ENCODE measurements at regions not wholly inside any gene's neighbourhood (a gene's known extent, or its start where the extent isn't known, plus 50 kb on each side); places are given as distances from the start of the nearest gene placed in this dataset.

DNA sequence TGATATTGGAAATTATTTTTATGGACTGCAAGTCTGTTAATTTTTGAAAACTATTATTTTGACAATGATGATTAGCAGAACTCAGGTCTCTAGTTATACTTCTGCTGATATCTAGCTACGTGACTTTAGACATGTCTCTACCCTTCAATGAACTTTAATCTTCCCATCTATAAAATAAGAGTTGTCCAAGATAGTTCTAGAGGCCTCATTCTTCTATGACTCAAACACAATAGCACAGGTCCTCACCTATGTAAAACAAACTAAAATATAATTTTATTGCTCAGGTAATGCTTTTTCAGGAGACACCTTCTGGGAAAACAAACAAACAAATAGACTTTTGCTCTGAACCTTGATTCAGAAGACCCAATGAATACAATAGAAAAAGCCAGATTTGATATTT lies 544.4 kb upstream of the SETBP1 start:
- H3K36me3 ChIP-seq (ENCODE audit: insufficient read depth, low read length), result no peaks in the 10 kb centered on the region
- no peak for DNase-seq (ENCODE audit: low read depth)
- no peak overlapping the region for H3K4me3 Mint-ChIP-seq (ENCODE audit: unreplicated experiment)

DNA sequence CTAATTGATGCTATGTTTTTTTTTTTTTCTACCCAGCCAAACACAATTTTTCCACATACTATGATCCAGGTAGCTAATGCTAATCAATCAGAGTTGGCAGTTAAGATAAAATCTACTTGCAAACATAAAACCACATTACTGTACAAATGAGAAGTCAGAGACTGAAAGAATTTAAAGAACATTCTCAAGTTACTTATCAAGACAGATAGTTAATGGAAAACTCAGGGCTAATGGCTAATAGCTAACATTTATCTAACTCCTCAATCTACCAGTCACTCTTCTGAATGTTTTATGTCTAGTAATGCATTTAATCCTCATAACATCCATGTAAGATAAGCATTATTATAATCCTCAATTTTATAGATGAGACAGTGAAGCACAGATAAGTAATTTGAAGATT lies 537.6 kb upstream of the SETBP1 start:
- Histone ChIP-seq H3K36me3 (ENCODE audit: insufficient read depth, low read length) (no peaks in the 10 kb centered on the region), H3K9ac (ENCODE audit: low read length) (no peak overlapping the region), H3K9me3 (ENCODE audit: insufficient read depth, low read depth, low read length) (no peaks in the 10 kb centered on the region), H3K4me3 (ENCODE audit: insufficient read depth, low read depth, low read length) (no peak overlapping the region), H3K4me2 (ENCODE audit: low read length) (no peak overlapping the region), H3K4me1 (ENCODE audit: insufficient read depth, low read length) (no peaks in the 10 kb centered on the region), H3K27ac (ENCODE audit: low read depth, low read length) (no peak overlapping the region), H3K79me2 (ENCODE audit: insufficient read depth, low read length) (no peaks in the 10 kb centered on the region), H4K20me1 (ENCODE audit: insufficient read depth, low read length) (no peaks in the 10 kb centered on the region), H3K27me3 (ENCODE audit: insufficient read depth, low read length) (no peaks in the 10 kb centered on the region), H2AFZ (ENCODE audit: low read depth, low read length) (no peak overlapping the region)
- Mint-ChIP-seq H3K27me3 (ENCODE audit: low read depth, unreplicated experiment) (no peaks in the 10 kb centered on the region), H3K4me1 (ENCODE audit: low read depth, unreplicated experiment) (peaks cover 3% of the 10 kb centered on the region), H3K9me3 (ENCODE audit: unreplicated experiment) (no peaks in the 10 kb centered on the region), H3K27ac (ENCODE audit: unreplicated experiment) (no peak overlapping the region), H3K4me3 (ENCODE audit: unreplicated experiment) (no peak overlapping the region), H3K36me3 (ENCODE audit: low read depth, unreplicated experiment) (no peaks in the 10 kb centered on the region)
- FAIRE-seq (no peak), DNase-seq (ENCODE audit: low read depth) (peak; percentile 69)
- TF ChIP-seq EZH2 (IDR thresholded peaks at IDR 0.05; ENCODE audit: insufficient read depth, low read length), result no peak

More for the DNA sequence above, 544.4 kb upstream of the SETBP1 start:
- no peaks in the 10 kb centered on the region for H3K9me3 ChIP-seq (ENCODE audit: insufficient read depth, low read depth, low read length)
- no peak overlapping the region for H3K27ac ChIP-seq (ENCODE audit: low read depth, low read length)
- no peaks in the 10 kb centered on the region for H3K27me3 Mint-ChIP-seq (ENCODE audit: low read depth, unreplicated experiment)
- H4K20me1 ChIP-seq (ENCODE audit: insufficient read depth, low read length), result no peaks in the 10 kb centered on the region
- no peaks in the 10 kb centered on the region for H3K4me1 ChIP-seq (ENCODE audit: insufficient read depth, low read length)
- FAIRE-seq, result no peak
- no peaks in the 10 kb centered on the region for H3K27me3 ChIP-seq (ENCODE audit: insufficient read depth, low read length)
- H3K4me3 ChIP-seq (ENCODE audit: insufficient read depth, low read depth, low read length), result no peak overlapping the region
- no peak overlapping the region for H2AFZ ChIP-seq (ENCODE audit: low read depth, low read length)
- H3K4me2 ChIP-seq (ENCODE audit: low read length), result no peak overlapping the region
- no peak overlapping the region for H3K9ac ChIP-seq (ENCODE audit: low read length)
- H3K79me2 ChIP-seq (ENCODE audit: insufficient read depth, low read length), result no peaks in the 10 kb centered on the region
- H3K36me3 Mint-ChIP-seq (ENCODE audit: low read depth, unreplicated experiment), result no peaks in the 10 kb centered on the region
- TF ChIP-seq EZH2 (IDR thresholded peaks at IDR 0.05; ENCODE audit: insufficient read depth, low read length), result no peak
- TF ChIP-seq, protein P1, sequence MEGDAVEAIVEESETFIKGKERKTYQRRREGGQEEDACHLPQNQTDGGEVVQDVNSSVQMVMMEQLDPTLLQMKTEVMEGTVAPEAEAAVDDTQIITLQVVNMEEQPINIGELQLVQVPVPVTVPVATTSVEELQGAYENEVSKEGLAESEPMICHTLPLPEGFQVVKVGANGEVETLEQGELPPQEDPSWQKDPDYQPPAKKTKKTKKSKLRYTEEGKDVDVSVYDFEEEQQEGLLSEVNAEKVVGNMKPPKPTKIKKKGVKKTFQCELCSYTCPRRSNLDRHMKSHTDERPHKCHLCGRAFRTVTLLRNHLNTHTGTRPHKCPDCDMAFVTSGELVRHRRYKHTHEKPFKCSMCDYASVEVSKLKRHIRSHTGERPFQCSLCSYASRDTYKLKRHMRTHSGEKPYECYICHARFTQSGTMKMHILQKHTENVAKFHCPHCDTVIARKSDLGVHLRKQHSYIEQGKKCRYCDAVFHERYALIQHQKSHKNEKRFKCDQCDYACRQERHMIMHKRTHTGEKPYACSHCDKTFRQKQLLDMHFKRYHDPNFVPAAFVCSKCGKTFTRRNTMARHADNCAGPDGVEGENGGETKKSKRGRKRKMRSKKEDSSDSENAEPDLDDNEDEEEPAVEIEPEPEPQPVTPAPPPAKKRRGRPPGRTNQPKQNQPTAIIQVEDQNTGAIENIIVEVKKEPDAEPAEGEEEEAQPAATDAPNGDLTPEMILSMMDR (IDR thresholded peaks at IDR 0.05; ENCODE audit: insufficient read depth, low read depth, low read length), result no peak
- H3K27ac Mint-ChIP-seq (ENCODE audit: unreplicated experiment), result no peak overlapping the region
- no peaks in the 10 kb centered on the region for H3K4me1 Mint-ChIP-seq (ENCODE audit: low read depth, unreplicated experiment)
- H3K9me3 Mint-ChIP-seq (ENCODE audit: unreplicated experiment), result no peaks in the 10 kb centered on the region

DNA sequence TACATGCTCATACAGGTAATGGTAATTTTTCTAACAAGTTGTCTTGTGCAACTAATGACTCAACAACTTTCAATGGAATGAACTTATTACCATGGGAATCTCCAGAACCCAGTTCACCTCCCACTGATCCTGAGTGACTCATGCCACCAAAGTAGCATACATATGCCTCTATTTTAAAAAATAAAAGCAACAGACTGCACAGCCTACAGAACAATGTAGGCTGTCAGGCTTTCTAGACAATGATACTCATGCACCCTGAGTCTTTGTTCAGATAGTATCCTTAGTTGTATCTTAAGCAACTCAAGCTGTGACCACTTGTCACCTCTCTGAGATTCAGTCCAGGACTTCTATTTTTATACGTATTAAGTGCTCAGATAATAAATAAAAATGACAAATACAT lies 531.0 kb upstream of the SETBP1 start:
- Mint-ChIP-seq H3K4me1 (ENCODE audit: low read depth, unreplicated experiment) (peaks cover 16% of the 10 kb centered on the region), H3K36me3 (ENCODE audit: low read depth, unreplicated experiment) (no peaks in the 10 kb centered on the region), H3K27me3 (ENCODE audit: low read depth, unreplicated experiment) (no peaks in the 10 kb centered on the region), H3K27ac (ENCODE audit: unreplicated experiment) (no peak overlapping the region), H3K9me3 (ENCODE audit: unreplicated experiment) (no peaks in the 10 kb centered on the region), H3K4me3 (ENCODE audit: unreplicated experiment) (no peak overlapping the region)
- Histone ChIP-seq H3K27ac (ENCODE audit: low read depth, low read length) (peak overlapping the region; percentile 64), H3K79me2 (ENCODE audit: insufficient read depth, low read length) (no peaks in the 10 kb centered on the region), H3K4me1 (ENCODE audit: insufficient read depth, low read length) (peaks cover 11% of the 10 kb centered on the region), H4K20me1 (ENCODE audit: insufficient read depth, low read length) (no peaks in the 10 kb centered on the region), H3K4me2 (ENCODE audit: low read length) (peak overlapping the region; percentile 55), H3K4me3 (ENCODE audit: insufficient read depth, low read depth, low read length) (no peak overlapping the region), H2AFZ (ENCODE audit: low read depth, low read length) (no peak overlapping the region), H3K27me3 (ENCODE audit: insufficient read depth, low read length) (no peaks in the 10 kb centered on the region), H3K9ac (ENCODE audit: low read length) (no peak overlapping the region), H3K36me3 (ENCODE audit: insufficient read depth, low read length) (no peaks in the 10 kb centered on the region), H3K9me3 (ENCODE audit: insufficient read depth, low read depth, low read length) (no peaks in the 10 kb centered on the region)
- FAIRE-seq (no peak), DNase-seq (ENCODE audit: low read depth) (peak; percentile 92)
- TF ChIP-seq, protein P1 (IDR thresholded peaks at IDR 0.05; ENCODE audit: insufficient read depth, low read depth, low read length), result no peak
- no peak for TF ChIP-seq EZH2 (IDR thresholded peaks at IDR 0.05; ENCODE audit: insufficient read depth, low read length)
